ENCODE measurements at regions not wholly inside any gene's neighbourhood (a gene's known extent, or its start where the extent isn't known, plus 50 kb on each side); places are given as distances from the start of the nearest gene placed in this dataset.

DNA sequence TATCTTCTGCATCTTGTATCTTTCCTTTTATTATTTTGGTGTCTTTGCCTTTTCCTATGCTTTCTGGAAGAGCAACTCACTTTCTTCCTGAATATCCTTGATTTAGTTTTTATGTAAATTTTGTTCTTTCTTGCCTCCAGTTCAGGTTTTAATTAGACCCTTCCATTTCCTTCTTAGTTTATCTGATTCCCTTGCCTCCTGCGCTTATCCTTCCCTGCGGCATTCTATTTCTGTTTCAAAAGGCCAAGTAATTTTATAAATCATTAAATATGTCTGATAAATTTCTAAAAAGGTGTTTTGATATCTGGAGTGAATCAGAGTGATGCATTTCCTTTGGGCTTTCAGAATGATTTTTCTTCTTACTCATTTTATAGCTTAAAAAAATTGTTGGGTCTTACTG lies 167.7 kb upstream of the WDR11 start:
- H2AFZ ChIP-seq (ENCODE audit: low read length) = no peak overlapping the region
- no peaks in the 10 kb centered on the region for H4K20me1 ChIP-seq (replicated peaks in 1 of 2; ENCODE audit: control insufficient read depth in 1 of 2, insufficient read depth in 2 of 2, low read length in 2 of 2)
- H2BK5ac ChIP-seq (ENCODE audit: low read depth, low read length) = no peak overlapping the region
- no peak overlapping the region for H2BK120ac ChIP-seq (replicated peaks; ENCODE audit: low read depth, low read length)
- CTCF ChIA-PET (ENCODE audit: partially characterized antibody) = no interaction called here
- FAIRE-seq (no peak), DNase-seq (ENCODE audit: low read depth in 1 of 2, low spot score in 2 of 2) (no peak)
- peaks cover 0 to 3% of the 10 kb centered on the region in 2 experiments; a peak in 1 of 4 replicates for H3K9me3 ChIP-seq (ENCODE audit: insufficient read depth in 2 of 2, low read depth in 1 of 2, low read length in 1 of 2)
- no peaks in the 10 kb centered on the region for H3K36me3 ChIP-seq (ENCODE audit: control insufficient read depth in 2 of 4, insufficient read depth in 4 of 4, low read length in 3 of 4)
- no peak overlapping the region for H3K27ac ChIP-seq (ENCODE audit: low read depth, low read length)
- H3K4ac ChIP-seq (replicated peaks; ENCODE audit: insufficient read length, low read depth, low read length) = no peak overlapping the region
- no peak overlapping the region for H3K56ac ChIP-seq (replicated peaks; ENCODE audit: insufficient read length, low read depth, low read length)
- TF ChIP-seq EZH2 (IDR thresholded peaks at IDR 0.05; ENCODE audit: low read depth, low read length, severe bottlenecking) (no peak), CREB1 (IDR thresholded peaks at IDR 0.05) (no peak), HDAC6 (IDR thresholded peaks at IDR 0.05; ENCODE audit: low read depth, low read length) (no peak), BRCA1 (IDR thresholded peaks at IDR 0.05; ENCODE audit: low read depth, low read length) (no peak), KDM4A (IDR thresholded peaks at IDR 0.05; ENCODE audit: low read depth, low read length, severe bottlenecking) (no peak), TBP (IDR thresholded peaks at IDR 0.05; ENCODE audit: low read depth, low read length) (no peak), GTF2F1 (IDR thresholded peaks at IDR 0.05; ENCODE audit: borderline replicate concordance, low read depth, low read length) (no peak), SRF (IDR thresholded peaks at IDR 0.05; ENCODE audit: low read depth, low read length) (no peak), EGR1 (IDR thresholded peaks at IDR 0.05; ENCODE audit: borderline replicate concordance, low read depth, low read length) (no peak), SIRT6 (IDR thresholded peaks at IDR 0.05; ENCODE audit: low read length) (no peak)
- no peak overlapping the region for H2AK5ac ChIP-seq (ENCODE audit: low read depth, low read length)
- no peaks in the 10 kb centered on the region for H3K23me2 ChIP-seq (ENCODE audit: low read depth, low read length)
- no peak overlapping the region for H3K4me2 ChIP-seq (ENCODE audit: insufficient read depth in 1 of 2, low read depth in 2 of 2, low read length in 2 of 2)
- H3K18ac ChIP-seq (ENCODE audit: extremely low read depth, low read length) = no peak overlapping the region
- no peak overlapping the region for H4K5ac ChIP-seq (ENCODE audit: insufficient read length, low read depth, low read length)
- no peaks in the 10 kb centered on the region for H3K79me2 ChIP-seq (ENCODE audit: control insufficient read depth in 1 of 2, insufficient read depth in 2 of 2, low read length in 2 of 2)
- H3K14ac ChIP-seq (ENCODE audit: insufficient read length) = no peak overlapping the region
- H2BK15ac ChIP-seq (ENCODE audit: low read length) = no peak overlapping the region
- no peak overlapping the region for H2BK20ac ChIP-seq (ENCODE audit: low read length)
- H3K23ac ChIP-seq (ENCODE audit: insufficient read length) = no peak overlapping the region
- no peaks in the 10 kb centered on the region for H3K27me3 ChIP-seq (replicated peaks in 1 of 4; ENCODE audit: control insufficient read depth in 3 of 4, extremely low read depth in 1 of 4, insufficient read depth in 3 of 4, low read length in 3 of 4)
- no peak overlapping the region for H2BK12ac ChIP-seq (ENCODE audit: low read depth, low read length)
- POLR2A ChIA-PET (ENCODE audit: partially characterized antibody) = no interaction called here
- no peak overlapping the region for H4K91ac ChIP-seq (replicated peaks; ENCODE audit: insufficient read length, low read length)
- no peaks in the 10 kb centered on the region for H3K79me1 ChIP-seq (ENCODE audit: low read depth, low read length)
- 94% methylated on average over 2 of the region's 2 CpGs; no CpG with 5 or more reads in 1 of the 2 experiments for WGBS, 2 experiments (ENCODE audit: extremely low coverage in 1 of 2, insufficient coverage in 1 of 2, insufficient read length in 1 of 2, insufficient replicate concordance in 2 of 2, low coverage in 1 of 2, low lambda C conversion rate in 2 of 2, missing lambda C conversion rate in 1 of 2)
- no peak overlapping the region for H3K9ac ChIP-seq (replicated peaks in 1 of 4; ENCODE audit: extremely low read depth in 1 of 4, low read depth in 3 of 4, low read length in 3 of 4)
- no peaks in the 10 kb centered on the region for H3K4me1 ChIP-seq (replicated peaks in 1 of 4; ENCODE audit: control insufficient read depth in 3 of 4, insufficient read depth in 4 of 4, low read length in 3 of 4)
- H3K4me3 ChIP-seq (ENCODE audit: extremely low read depth in 1 of 4, insufficient read depth in 2 of 4, low read depth in 3 of 4, low read length in 4 of 4) = no peak overlapping the region
- no peak overlapping the region for H4K8ac ChIP-seq (ENCODE audit: extremely low read depth, insufficient read depth, low read length)

All from H1 (cell line).